H54 (cell line): ENCODE measurements at regions not wholly inside any gene's neighbourhood (a gene's known extent, or its start where the extent isn't known, plus 50 kb on each side); places are given as distances from the start of the nearest gene placed in this dataset.

Experiments used
- DNase-seq: peaks from one replicate; pipeline ENCODE4 v3.0.0; 2011; ENCODE audit warnings: low spot score, mixed read lengths; ENCODE audit not compliant: insufficient read length
- FAIRE-seq: peaks from 3 replicates; lab custom pipeline; 2011; peaks lifted over from hg19 to GRCh38; lab: Jason Lieb, UNC
- POLR2A ChIP-seq: IDR thresholded peaks from 2 replicates; pipeline ENCODE4 v1.6.1; 2011; ENCODE audit warnings: low read depth, mild to moderate bottlenecking, low read length

DNA sequence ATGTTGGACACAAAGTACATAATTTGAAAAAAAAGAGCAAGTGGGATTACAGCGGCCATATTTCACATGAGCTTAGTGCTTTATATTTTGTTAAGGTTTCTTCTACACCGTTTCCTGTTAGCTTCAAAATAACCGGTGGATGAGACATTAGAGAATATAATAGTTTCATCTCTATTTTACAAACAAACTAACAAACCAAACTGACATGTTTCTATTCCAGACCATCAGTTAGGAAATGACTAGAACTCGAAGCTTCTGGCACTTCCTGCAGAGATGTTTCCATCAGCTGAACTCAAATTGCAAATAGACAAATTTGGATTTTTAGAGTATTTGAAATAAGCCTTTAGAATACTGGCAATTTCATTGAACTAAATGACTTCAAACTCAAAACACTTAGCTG, 86.5 kb downstream of the MTRR start:
- DNase-seq (no peak), FAIRE-seq (no peak)
- TF ChIP-seq POLR2A, result no peak

DNA sequence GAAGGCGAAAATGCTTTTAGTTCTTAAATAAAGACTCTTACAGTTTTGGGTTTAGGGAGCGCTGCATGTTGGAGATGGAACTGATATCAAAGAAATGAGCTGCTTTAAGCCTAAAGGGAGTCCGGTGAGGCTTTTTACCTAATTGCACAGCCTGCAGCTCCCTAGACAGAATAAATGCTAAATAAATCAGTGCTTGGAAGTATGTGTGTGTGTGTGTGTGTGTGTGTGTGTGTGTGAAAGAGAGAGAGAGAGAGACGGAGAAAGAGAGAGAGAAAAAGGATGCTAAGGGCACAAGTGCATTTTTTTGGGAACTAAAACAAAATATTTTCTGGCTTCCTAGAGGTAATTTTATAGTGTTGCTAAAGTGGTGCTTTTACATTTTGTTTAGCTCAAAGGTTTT, 88.4 kb downstream of the MTRR start:
- FAIRE-seq, result no peak
- TF ChIP-seq POLR2A, result no peak
- DNase-seq, result no peak

DNA sequence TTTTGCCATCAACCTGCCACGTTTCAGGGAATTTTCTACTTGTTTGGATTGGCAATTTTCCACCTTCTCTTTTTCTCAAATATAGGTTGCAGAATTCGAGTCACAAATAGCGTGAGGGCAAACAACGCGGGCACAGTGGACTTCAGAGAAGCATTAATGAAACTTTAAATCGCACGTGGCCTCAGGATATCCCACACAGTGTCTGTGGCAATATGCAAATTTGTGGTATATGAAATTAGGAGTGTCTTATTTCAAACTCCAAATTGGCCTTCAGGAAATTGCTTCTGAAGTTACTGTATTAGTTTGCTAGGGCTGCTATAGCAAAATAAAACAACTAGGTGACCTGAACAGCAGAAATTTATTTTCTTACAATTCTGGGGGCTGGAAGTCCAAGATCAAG, 91.2 kb downstream of the MTRR start:
- no peak for FAIRE-seq
- TF ChIP-seq POLR2A, result no peak

GRCh38 chr5:7961540-7961939, 92.6 kb downstream of the MTRR start:
- TF ChIP-seq POLR2A, result no peak
- DNase-seq (no peak), FAIRE-seq (no peak)

More for the DNA sequence above, 91.2 kb downstream of the MTRR start:
- no peak for DNase-seq

DNA sequence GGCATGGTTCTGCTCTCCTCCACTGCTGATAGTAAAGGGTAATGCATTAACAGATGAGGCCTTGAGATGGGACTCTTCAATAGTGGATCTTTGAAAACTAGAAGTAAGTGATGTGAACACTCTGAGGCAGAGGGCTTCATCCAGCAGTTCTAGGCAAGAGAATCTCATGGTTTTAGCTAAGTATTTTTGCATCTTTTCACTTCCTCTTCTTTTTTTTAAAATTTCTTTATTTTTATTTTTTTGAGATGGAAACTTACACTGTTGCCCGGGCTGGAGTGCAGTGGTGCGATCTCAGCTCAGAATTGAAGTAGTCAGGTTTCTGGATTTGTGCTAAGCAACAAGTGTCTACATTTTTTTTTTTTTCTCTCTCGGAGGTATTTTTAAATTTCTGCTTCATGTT, 101.9 kb downstream of the MTRR start:
- TF ChIP-seq POLR2A, result no peak
- no peak for FAIRE-seq
- no peak for DNase-seq

GRCh38 chr5:7976411-7977190, 107.7 kb downstream of the MTRR start:
- no peak for FAIRE-seq
- TF ChIP-seq POLR2A, result no peak

GRCh38 chr5:7978114-7978513, 109.2 kb downstream of the MTRR start:
- DNase-seq, result no peak
- no peak for TF ChIP-seq POLR2A
- no peak for FAIRE-seq

More at GRCh38 chr5:7976411-7977190, 107.7 kb downstream of the MTRR start:
- DNase-seq, result no peak

GRCh38 chr5:7978991-7979390, 110.0 kb downstream of the MTRR start:
- FAIRE-seq, result no peak
- no peak for TF ChIP-seq POLR2A
- no peak for DNase-seq

GRCh38 chr5:7980881-7981280, 111.9 kb downstream of the MTRR start:
- FAIRE-seq, result no peak
- DNase-seq, result no peak
- TF ChIP-seq POLR2A, result no peak

- FAIRE-seq, result no peak
- no peak for TF ChIP-seq POLR2A
- DNase-seq, result no peak
These were observed 114.5 kb downstream of the MTRR start for GRCh38 chr5:7983433-7983832.

DNA sequence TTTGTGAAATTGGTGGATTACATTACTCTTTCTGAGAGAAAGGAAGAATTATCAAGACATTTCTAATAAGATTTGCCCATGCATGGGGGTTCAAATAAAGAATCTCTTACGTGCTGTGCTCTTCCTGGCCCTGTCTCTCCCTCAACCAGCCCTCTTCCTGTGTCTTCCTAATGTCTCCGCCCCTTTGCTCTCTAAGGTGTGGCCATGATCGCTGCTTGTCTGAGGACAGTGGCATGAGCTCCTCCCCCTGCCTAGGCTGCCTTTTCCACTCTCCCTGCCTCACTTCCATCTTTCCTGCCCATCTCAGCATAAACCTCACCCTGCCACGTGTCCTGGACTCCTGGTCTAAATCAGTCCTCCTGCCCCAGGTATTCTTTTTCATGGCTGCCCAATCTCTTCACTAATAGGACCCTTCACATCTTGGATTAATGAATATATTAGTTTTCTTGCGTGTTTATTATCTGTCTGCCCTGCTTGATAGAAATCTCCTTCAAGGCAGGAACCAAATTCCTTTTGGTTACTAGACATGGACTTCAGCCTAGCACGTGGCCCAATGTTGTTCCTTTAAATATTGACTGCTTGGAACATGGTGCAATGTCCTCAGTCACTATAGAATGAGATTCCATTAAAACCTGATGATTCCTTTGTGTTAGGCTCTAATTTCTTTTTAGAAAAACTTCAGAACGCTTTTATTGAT, 122.3 kb downstream of the MTRR start:
- peak; percentile 16 for DNase-seq
- no peak for FAIRE-seq
- no peak for TF ChIP-seq POLR2A

DNA sequence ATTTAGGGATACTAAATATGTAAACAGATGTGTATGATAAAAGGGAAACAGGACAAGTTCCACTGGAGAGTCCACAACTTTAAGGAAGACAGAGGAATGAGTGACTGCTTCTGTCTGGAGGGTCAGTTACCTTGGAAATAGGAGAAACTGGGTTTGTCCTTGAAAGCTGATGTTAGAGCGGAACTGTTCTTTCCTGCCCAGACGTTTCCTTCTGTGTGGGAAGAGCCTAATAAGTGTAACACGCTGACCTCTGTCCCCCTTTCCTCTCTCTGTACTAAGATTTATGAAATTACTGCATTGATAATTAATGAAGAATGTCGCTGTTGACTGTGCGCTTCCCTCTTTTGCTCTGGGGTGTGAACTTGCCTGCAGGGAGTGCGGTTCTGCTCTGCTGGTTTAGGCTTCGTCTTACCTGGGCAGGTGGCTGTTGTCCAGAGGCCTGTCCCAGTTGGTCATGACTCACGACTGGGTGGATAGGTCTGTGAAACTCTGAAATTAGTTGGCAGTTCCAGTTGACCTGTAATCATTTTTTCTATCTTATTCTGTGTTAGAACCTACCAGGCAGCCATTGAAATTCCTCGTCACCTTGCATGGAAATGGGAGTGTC, 126.8 kb downstream of the MTRR start:
- TF ChIP-seq POLR2A, result no peak
- DNase-seq, result no peak
- FAIRE-seq, result no peak

DNA sequence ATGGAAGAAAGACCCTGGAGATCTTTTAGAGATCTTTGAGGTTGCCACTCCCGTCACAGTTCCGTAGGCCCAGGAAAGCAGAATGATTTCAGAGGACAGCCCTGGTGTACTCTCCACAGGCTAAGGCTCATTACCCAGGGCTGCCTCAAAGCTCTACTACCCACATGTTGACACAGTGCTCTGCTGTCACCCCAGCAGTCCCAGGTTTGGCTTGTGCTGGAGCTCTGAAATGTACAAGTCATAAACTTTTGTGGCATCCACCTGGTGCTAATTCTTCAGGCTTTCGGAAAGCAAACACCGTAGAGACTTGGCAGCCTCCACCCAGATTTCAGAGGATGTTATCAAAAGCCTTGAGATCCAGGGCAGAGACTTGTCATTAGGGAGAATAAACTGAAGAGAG, 136.5 kb downstream of the MTRR start:
- FAIRE-seq (no peak), DNase-seq (no peak)
- TF ChIP-seq POLR2A, result no peak
